Skeletal muscle satellite cell (primary cell): ENCODE measurements at regions not wholly inside any gene's neighbourhood (a gene's known extent, or its start where the extent isn't known, plus 50 kb on each side); places are given as distances from the start of the nearest gene placed in this dataset.

Experiments used
- H3K27me3 ChIP-seq: 2 replicates; pipeline ENCODE4 v1.7.0; 2013; ENCODE audit warnings: low read length; ENCODE audit not compliant: control insufficient read depth, insufficient read depth
- H3K36me3 ChIP-seq: 2 replicates; pipeline ENCODE4 v1.7.0; 2013; ENCODE audit warnings: mild to moderate bottlenecking, control low read depth, low read length; ENCODE audit not compliant: insufficient read depth
- H3K4me1 ChIP-seq: 2 replicates; pipeline ENCODE4 v1.7.0; 2013; ENCODE audit warnings: low read length; ENCODE audit not compliant: control insufficient read depth, insufficient read depth
- H3K4me2 ChIP-seq: 2 replicates; pipeline ENCODE4 v1.7.0; 2013; ENCODE audit warnings: mild to moderate bottlenecking, low read length
- H3K4me3 ChIP-seq: 2 replicates; pipeline ENCODE4 v1.7.0; 2013; ENCODE audit warnings: low read length
- H3K9ac ChIP-seq: 2 replicates; pipeline ENCODE4 v1.7.0; 2013; ENCODE audit warnings: mild to moderate bottlenecking, low read depth, low read length, moderate library complexity
- H3K9me3 ChIP-seq: replicated peaks from 2 replicates; pipeline ENCODE4 v1.7.0; 2013; ENCODE audit warnings: mild to moderate bottlenecking, control low read depth, low read length

DNA sequence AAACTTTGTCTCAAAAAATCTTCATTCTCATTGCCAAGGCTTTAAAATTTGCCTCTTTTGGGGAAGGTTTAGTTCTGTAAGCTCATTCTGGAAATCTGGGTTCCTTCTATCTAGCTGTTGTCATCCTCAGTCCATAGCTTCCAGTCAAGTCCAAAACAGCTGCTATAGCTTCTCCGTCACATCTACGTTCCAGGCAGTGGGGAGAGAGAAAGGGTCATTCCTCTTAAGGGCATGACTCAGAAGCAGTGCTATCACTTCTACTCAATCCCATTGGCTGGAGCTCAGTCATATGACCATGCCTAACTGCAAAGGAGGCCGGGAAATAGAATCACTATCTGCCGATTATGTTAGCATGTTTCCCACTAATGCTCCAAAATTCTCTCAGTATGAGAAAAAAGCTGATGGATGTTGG lies 141.4 kb upstream of the PTPN1 start:
- Histone ChIP-seq H3K36me3 (no peaks in the 10 kb centered on the region), H3K4me1 (peaks cover 2% of the 10 kb centered on the region), H3K27me3 (peaks cover 7% of the 10 kb centered on the region), H3K4me2 (no peak overlapping the region), H3K4me3 (no peak overlapping the region), H3K9ac (no peak overlapping the region), H3K9me3 (no peaks in the 10 kb centered on the region)

GRCh38 chr20:50369225-50370035 lies 140.8 kb upstream of the PTPN1 start:
- Histone ChIP-seq H3K4me1 (peaks cover 4% of the 10 kb centered on the region), H3K36me3 (no peaks in the 10 kb centered on the region), H3K27me3 (peaks cover 1% of the 10 kb centered on the region), H3K4me2 (no peak overlapping the region), H3K4me3 (no peak overlapping the region), H3K9ac (no peak overlapping the region), H3K9me3 (no peaks in the 10 kb centered on the region)

DNA sequence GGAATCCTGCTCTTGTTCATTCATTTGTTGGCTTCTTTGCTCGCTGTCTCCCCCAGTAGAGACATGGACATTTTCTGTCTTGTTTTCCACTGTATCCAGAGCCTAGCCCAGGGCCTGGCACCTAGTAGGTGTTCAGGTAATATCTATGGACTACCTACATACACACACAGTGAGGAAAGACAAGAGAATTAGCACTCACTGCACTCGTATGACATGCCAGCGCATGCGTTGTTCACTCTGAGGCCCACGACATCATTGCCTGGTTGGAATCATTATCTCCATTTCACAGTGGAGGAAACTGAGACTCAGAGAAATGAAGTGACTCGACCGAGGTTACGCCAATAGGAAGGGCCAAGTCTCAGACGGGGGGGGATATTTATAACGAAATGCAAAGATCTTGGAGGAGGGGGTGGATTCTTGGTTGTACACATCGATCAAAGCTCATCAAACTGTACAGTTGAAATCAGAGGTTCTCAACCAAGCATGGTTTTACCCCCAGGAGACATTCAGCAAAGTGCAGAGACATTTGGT lies 140.1 kb upstream of the PTPN1 start:
- H3K4me1 ChIP-seq: peaks cover 4% of the 10 kb centered on the region
- H3K9ac ChIP-seq: no peak overlapping the region
- H3K27me3 ChIP-seq: no peaks in the 10 kb centered on the region
- H3K9me3 ChIP-seq: no peaks in the 10 kb centered on the region
- no peaks in the 10 kb centered on the region for H3K36me3 ChIP-seq
- H3K4me2 ChIP-seq: no peak overlapping the region
- H3K4me3 ChIP-seq: no peak overlapping the region

GRCh38 chr20:50371878-50372769 lies 138.1 kb upstream of the PTPN1 start:
- Histone ChIP-seq H3K9me3 (no peaks in the 10 kb centered on the region), H3K4me1 (peaks cover 4% of the 10 kb centered on the region), H3K36me3 (no peaks in the 10 kb centered on the region), H3K27me3 (no peaks in the 10 kb centered on the region), H3K4me2 (no peak overlapping the region), H3K9ac (no peak overlapping the region), H3K4me3 (no peak overlapping the region)

- H3K9ac ChIP-seq: no peak overlapping the region
- H3K4me3 ChIP-seq: no peak overlapping the region
- H3K4me2 ChIP-seq: no peak overlapping the region
- H3K9me3 ChIP-seq: no peaks in the 10 kb centered on the region
- H3K4me1 ChIP-seq: peaks cover 4% of the 10 kb centered on the region
- no peaks in the 10 kb centered on the region for H3K36me3 ChIP-seq
- H3K27me3 ChIP-seq: no peaks in the 10 kb centered on the region
These were observed 137.5 kb upstream of the PTPN1 start for GRCh38 chr20:50372770-50373088.

- Histone ChIP-seq H3K4me1 (peaks cover 13% of the 10 kb centered on the region), H3K36me3 (no peaks in the 10 kb centered on the region), H3K9me3 (no peaks in the 10 kb centered on the region), H3K4me3 (no peak overlapping the region), H3K9ac (no peak overlapping the region), H3K4me2 (no peak overlapping the region), H3K27me3 (no peaks in the 10 kb centered on the region)
These were observed 136.4 kb upstream of the PTPN1 start for GRCh38 chr20:50373674-50374286.

DNA sequence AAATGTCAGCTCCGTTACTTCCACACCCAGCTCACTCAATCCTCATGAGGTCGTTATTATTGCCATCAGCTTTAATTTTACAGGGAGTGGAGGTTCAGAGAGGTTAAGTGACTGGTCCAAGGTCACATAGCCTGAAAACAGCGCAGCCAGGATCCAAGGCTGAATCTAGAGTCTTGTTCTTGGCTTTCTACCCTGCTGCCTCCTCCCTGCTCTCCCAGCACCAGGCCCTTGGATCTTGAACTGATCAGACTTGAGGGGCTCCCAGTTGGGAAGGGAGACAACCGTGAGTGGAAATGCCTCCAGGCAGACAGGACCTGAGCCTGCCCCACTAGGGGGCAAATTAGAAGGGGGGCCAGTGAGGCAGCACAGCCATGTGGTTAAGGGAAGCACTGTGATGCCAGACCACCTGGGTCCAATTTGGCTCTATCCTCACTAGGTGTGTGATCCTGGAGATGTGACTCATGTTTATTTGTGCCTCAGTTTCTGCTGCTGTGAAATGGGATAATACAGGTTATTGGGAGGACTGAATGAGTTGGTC lies 135.6 kb upstream of the PTPN1 start:
- H3K4me3 ChIP-seq: no peak overlapping the region
- no peaks in the 10 kb centered on the region for H3K9me3 ChIP-seq
- peaks cover 21% of the 10 kb centered on the region for H3K4me1 ChIP-seq
- H3K27me3 ChIP-seq: no peaks in the 10 kb centered on the region
- H3K9ac ChIP-seq: no peak overlapping the region
- H3K4me2 ChIP-seq: no peak overlapping the region
- no peaks in the 10 kb centered on the region for H3K36me3 ChIP-seq

DNA sequence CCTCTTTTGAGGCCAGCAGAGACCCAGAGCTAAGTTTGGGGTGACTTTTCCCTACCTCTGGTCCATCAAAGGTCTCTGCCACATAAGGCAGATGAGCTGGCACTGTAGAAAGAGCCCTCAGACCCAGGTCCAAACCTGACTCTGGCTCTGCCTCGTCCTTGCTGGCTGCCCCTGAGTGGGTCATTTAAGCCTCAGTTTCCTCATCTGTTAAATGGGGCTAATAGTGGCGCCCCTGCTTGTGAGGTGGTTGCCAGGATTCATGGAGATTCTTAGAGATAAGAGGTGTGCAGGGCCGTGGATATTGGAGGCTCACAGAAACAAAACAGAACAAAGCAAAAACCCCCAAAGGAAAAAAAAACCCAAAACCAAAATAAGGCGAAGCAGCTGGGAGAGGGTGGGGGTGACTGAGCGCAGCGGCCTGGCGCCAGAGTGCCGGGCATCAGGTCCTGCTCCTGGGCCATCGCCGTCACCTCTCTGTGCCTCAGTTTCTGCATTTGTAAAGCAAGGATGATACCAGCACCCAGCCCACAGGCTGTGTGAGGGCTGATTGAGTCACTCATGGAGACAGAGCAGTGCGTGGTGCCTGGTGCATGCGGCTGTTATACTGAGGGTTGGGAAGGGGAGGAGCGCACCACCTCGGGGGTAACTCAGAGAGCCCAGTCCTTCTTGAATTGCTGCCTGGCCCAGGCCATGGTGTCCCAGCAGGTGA lies 133.8 kb upstream of the PTPN1 start:
- H3K9me3 ChIP-seq: no peaks in the 10 kb centered on the region
- H3K4me1 ChIP-seq: peaks cover 24% of the 10 kb centered on the region

GRCh38 chr20:50376888-50377459 lies 133.2 kb upstream of the PTPN1 start:
- H3K4me2 ChIP-seq: no peak overlapping the region
- no peaks in the 10 kb centered on the region for H3K9me3 ChIP-seq
- no peaks in the 10 kb centered on the region for H3K36me3 ChIP-seq
- H3K4me3 ChIP-seq: no peak overlapping the region
- H3K4me1 ChIP-seq: peaks cover 24% of the 10 kb centered on the region
- no peaks in the 10 kb centered on the region for H3K27me3 ChIP-seq
- no peak overlapping the region for H3K9ac ChIP-seq

More for the DNA sequence above, 133.8 kb upstream of the PTPN1 start:
- no peaks in the 10 kb centered on the region for H3K27me3 ChIP-seq
- no peaks in the 10 kb centered on the region for H3K36me3 ChIP-seq
- H3K4me3 ChIP-seq: no peak overlapping the region
- H3K4me2 ChIP-seq: no peak overlapping the region
- no peak overlapping the region for H3K9ac ChIP-seq

GRCh38 chr20:50378170-50379000 lies 131.8 kb upstream of the PTPN1 start:
- Histone ChIP-seq H3K4me3 (no peak overlapping the region), H3K9ac (peak overlapping the region; percentile 57), H3K27me3 (no peaks in the 10 kb centered on the region), H3K9me3 (no peaks in the 10 kb centered on the region), H3K4me2 (peak overlapping the region; percentile 61), H3K4me1 (peaks cover 24% of the 10 kb centered on the region), H3K36me3 (no peaks in the 10 kb centered on the region)
